LNCaP clone FGC (cell line): ENCODE measurements at regions not wholly inside any gene's neighbourhood (a gene's known extent, or its start where the extent isn't known, plus 50 kb on each side); places are given as distances from the start of the nearest gene placed in this dataset.
A peak's percentile ranks its signal among the peaks of the same experiment; 100 is the strongest.

Source experiments
- DNase-seq: peaks from one replicate; pipeline ENCODE4 v3.0.0-alpha.2; 2011; ENCODE audit warnings: low read depth
- H3K4me3 ChIP-seq: 2 replicates; pipeline ENCODE4 v1.5.1; 2011; ENCODE audit warnings: mild to moderate bottlenecking, low read depth, low read length, control low read depth
- CTCF ChIP-seq: IDR thresholded peaks from 2 replicates; pipeline ENCODE4 v1.5.1; 2012; ENCODE audit warnings: mild to moderate bottlenecking; ENCODE audit not compliant: control insufficient read depth, insufficient read depth; ENCODE audit errors: extremely low read depth

- DNase-seq = no peak
- H3K4me3 ChIP-seq = no peak overlapping the region
- TF ChIP-seq CTCF = no peak
Measured at GRCh38 chr4:123517176-123517575, 120.6 kb downstream of the SPRY1 start.

- no peak for TF ChIP-seq CTCF
- no peak for DNase-seq
- no peak overlapping the region for H3K4me3 ChIP-seq
Measured at GRCh38 chr4:123517971-123518370, 121.4 kb downstream of the SPRY1 start.

- TF ChIP-seq CTCF = no peak
- no peak overlapping the region for H3K4me3 ChIP-seq
- no peak for DNase-seq
Measured at GRCh38 chr4:123520325-123520724, 123.7 kb downstream of the SPRY1 start.

GRCh38 chr4:123522081-123522480, 125.5 kb downstream of the SPRY1 start:
- no peak for DNase-seq
- no peak for TF ChIP-seq CTCF
- H3K4me3 ChIP-seq = no peak overlapping the region

- TF ChIP-seq CTCF = no peak
- no peak for DNase-seq
- no peak overlapping the region for H3K4me3 ChIP-seq
Measured at GRCh38 chr4:123522646-123523045, 126.1 kb downstream of the SPRY1 start.

GRCh38 chr4:123524958-123525628, 128.5 kb downstream of the SPRY1 start:
- DNase-seq = peak; percentile 40
- no peak overlapping the region for H3K4me3 ChIP-seq
- no peak for TF ChIP-seq CTCF

GRCh38 chr4:123526511-123526910, 129.9 kb downstream of the SPRY1 start:
- DNase-seq = no peak
- TF ChIP-seq CTCF = no peak
- no peak overlapping the region for H3K4me3 ChIP-seq
